OCI-LY7 (cell line): ENCODE measurements at regions not wholly inside any gene's neighbourhood (a gene's known extent, or its start where the extent isn't known, plus 50 kb on each side); places are given as distances from the start of the nearest gene placed in this dataset.

Experiments
- CTCF ChIP-seq: fragments of 200-600 bp; sonication (generic); conservative IDR thresholded peaks from 2 replicates; pipeline ENCODE4 v1.5.1; 2014; ENCODE audit warnings: mild to moderate bottlenecking, antibody characterized with exemption, low read length, moderate library complexity, mixed read lengths
- EZH2phosphoT487 ChIP-seq: fragments of 200-600 bp; sonication (generic); IDR thresholded peaks from 2 replicates; pipeline ENCODE4 v1.6.1; 2018; ENCODE audit warnings: low read depth, borderline replicate concordance, mild to moderate bottlenecking, mixed run types, antibody characterized with exemption, low read length, moderate library complexity, mixed read lengths

- no peak for TF ChIP-seq CTCF
- TF ChIP-seq EZH2phosphoT487, result no peak
Measured at GRCh38 chr3:22523925-22524324, 679.2 kb upstream of the UBE2E2 start.
